HG02884 (cell line): ENCODE measurements at regions not wholly inside any gene's neighbourhood (a gene's known extent, or its start where the extent isn't known, plus 50 kb on each side); places are given as distances from the start of the nearest gene placed in this dataset.
"Not testable (repeated sequence)": the region's sequence is repeated elsewhere in the genome, so short reads cannot be mapped to it uniquely, and the experiment has no call there.

Experiments
- ATAC-seq: cut with Tn5 transposase; IDR thresholded peaks from one replicate; pipeline ENCODE4 v1.9.1; 2021; ENCODE audit warnings: mild to moderate bottlenecking, moderate library complexity; ENCODE audit not compliant: unreplicated experiment

DNA sequence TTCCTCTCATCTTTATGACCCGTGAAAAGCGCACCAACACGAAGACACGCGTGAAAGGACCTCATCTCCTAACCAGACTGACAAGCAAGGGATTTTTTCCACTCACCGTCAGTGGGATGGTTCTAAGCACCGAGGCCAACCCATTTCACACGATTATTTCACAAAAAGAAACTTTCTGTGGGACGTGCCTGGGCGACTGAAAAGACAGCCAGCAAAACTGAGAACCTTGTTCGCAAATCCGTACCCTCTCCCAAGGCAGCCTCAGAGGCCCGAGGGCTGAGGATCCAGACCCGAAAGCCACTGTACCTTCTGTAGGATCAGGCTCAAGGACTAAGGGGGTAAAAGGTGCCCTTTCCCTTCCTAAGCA, 84.9 kb upstream of the METTL9 start:
- ATAC-seq: not testable (repeated sequence)

DNA sequence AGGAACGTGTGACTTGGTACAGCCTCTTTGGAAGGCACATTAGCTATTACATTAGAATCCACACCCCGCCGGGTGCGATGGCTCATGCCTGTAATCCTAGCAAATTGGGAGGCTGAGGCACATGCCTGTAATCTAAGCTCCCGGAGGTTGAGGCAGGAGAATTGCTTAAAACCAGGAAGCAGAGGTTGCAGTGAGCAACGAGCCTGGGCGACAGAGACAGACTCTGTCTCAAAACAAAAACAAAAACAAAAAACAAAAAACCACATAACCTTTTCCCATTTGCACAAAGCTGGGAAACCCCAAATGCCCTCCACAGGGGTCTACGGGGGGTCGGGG, 82.7 kb upstream of the METTL9 start:
- ATAC-seq: not testable (repeated sequence)

DNA sequence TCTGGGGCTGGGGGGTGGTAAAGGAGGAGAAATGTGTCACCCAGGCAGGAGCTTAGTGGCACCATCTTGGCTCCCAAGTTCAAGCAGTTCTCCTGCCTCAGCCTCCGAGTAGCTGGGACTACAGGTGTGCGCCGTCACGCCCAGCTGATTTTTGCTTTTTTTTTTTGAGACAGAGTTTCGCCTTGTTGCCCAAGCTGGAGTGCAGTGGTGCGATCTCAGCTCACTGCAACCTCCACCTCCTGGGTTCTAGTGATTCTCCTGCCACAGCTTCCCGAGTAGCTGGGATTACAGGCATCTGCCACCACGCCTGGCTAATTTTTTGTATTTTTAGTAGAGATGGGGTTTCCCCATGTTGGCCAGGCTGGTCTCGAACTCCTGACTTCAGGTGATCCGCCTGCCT, 82.1 kb upstream of the METTL9 start:
- not testable (repeated sequence) for ATAC-seq

DNA sequence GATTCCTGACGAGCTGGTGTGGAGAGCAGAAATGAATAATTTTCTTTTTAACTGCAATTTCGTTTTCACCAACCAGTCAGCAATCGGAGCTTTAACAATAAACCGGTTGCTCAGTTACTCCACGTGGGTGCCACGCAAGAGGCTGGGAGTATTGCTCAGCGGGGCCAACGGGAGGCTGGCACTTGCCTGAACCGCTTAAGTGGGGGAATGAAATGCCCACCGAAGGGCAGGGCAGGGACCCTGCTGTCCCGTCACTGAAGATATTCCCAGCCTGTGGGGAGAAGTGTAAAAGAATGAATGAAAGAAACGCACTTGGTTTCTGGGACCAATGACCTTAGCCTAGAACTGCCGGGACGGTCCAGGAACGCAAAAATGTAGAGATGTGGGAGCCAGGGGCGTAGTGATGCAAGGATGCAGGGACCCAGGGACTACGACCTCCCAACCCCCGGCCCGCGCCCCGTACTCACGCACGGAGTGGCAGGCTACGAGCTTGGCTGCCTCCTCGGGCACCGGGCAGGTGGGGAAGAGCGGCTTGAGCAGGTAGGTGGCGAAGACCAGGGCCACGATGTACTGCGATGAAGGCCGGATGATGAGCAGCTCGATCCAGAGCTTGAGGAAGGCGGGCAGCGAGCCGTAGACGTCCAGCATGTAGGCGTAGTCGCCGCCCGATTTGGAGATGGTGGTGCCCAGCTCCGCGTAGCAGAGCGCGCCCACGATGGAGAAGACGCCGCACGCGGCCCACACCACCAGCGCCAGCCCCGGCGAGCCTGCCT, 79.8 kb upstream of the METTL9 start:
- peak; percentile 2 for ATAC-seq

DNA sequence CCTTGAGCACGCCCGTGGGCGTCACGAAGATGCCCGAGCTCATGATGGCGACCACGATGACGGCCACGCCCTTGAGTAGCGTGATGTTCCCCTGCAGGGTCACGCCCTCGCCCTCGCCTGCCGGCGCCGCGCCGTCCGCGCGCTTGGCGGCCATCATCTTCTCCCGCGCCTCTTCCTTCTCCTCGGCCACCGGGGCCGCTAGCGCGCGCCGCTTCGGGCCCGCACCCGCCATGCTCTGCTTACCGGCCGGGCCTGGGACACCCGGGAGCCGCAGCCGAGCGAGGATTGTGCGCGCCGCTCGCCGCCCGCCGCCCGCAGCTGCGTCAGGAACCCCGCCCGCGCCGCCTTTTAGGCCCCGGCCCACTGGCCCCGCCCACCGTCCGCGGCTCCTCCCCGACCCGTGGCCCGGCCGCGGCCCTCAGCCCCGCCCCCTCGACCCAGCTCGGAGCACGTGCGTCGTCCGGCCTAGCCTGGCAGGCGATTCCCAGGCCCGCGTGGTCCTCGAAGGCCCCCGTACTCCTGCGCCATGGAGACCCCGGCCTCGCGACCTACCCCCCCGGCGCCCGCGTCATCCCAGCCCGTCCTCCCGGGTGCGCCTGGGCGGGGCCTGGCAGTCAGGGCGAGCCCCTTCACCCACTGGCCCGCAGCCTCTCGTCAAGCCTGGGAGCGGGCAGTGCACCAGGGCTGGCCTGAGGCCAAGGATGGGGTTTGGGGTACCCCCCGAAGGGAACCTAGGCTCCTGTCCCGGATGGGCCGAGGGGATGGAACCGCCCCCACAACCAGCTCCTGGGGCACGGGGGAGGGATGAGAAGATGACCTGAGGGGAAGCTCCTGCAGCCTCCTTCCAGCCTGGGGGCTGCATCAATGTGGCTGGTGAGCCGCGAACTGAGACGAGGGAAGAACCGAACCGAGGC, 79.0 kb upstream of the METTL9 start:
- peak; percentile 52 for ATAC-seq

DNA sequence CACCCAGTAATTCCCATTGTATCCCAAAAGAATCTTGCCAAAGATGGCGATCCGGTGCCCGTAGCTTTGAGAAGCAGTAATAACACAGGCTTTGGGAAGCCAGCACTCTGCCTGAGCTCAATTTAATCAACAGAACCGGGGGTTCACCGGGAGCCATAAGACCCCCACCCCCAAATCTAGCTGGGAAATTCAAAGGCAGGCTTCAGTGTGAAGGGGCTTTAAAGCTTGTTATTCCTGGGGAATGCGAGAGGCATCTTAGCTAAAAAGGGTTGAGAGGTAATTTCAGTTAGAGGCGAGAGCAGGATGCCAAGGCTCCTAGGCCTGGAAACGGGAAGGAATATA, 78.4 kb upstream of the METTL9 start:
- ATAC-seq: not testable (repeated sequence)

DNA sequence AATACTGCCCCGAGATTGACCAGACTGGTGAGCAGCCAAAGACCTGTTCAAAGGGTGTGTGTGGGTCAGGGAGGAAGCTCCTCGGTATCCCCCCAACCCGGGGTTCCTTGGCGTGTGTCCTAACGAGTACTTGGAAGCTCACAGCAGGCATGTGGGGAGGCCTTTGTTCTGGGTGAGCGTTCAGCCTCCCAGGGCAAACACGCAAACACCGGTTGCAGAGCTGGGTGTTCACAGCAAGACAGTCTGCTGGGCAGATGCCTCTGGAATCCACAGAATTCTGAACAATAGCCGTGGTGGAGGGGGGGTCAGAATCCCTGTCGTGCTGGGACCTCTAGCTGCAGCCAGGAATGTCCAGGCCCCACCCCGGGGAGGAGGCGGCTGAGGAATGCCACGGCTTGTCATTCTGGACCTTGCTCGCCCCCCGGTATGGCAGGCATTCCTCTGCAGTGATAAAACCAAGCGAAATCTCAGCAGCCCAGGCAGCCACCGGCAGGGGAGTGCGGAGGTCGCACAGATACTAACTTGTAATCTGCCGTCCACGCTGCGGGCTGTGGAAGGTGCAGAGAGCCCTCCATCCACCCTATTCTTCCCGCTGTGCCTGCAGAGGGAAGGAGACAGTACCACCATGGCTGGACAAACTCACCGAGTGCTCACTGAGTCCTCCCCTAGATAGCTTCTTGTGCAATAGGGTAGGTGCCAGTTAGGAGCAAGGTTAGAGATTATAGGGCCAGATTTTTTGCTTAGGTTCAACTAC, 77.8 kb upstream of the METTL9 start:
- ATAC-seq: not testable (repeated sequence)

DNA sequence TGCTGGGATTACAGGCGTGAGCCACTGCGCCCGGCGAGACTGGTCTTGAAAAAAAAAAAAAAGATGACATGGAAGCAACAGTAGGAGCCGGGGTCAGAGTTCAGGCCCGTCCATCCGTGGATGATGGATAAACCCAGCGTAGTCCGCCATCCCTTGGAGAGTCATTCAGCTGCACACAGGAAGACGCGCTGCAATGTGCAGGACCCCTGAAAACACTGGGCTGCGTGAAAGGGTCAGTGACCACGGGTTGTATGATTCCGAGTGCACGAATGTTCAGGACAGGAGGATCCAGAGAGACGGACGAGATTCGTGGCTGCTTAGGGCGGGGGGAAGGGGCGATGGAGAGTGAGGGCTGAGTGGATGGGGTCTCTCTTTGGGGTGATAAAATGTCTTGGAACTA, 76.5 kb upstream of the METTL9 start:
- not testable (repeated sequence) for ATAC-seq

DNA sequence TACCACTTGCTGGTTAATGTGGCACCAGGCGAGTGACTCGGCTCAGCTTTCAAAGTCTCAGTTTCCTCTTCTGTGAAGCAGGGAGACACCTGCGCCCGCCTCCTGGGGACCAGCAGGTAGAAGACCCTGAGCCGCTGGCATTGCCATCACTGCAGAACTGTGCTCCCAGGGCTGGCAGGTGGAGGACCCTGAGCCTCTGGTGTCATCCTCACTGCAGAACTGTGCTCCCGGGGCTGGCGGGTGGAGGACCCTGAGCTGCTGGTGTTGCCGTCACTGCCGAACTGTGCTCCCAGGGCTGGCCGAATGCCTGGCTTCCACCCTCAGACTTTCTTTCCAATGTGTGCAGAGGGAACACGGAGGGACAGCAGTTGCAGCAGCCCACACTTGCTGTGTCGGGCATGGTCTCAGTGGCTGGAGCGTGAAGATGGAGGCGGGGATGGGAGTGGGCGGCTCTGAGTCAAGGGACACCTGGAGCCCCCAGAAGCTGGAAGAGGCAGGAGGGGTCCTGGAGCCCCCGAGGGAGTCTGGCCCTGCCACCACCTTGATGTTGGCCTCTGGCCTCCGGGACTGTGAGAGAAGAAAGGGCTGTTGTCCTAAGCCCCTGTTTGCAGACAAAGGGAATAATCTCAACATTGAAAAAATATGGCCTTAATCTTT, 75.8 kb upstream of the METTL9 start:
- no peak for ATAC-seq

DNA sequence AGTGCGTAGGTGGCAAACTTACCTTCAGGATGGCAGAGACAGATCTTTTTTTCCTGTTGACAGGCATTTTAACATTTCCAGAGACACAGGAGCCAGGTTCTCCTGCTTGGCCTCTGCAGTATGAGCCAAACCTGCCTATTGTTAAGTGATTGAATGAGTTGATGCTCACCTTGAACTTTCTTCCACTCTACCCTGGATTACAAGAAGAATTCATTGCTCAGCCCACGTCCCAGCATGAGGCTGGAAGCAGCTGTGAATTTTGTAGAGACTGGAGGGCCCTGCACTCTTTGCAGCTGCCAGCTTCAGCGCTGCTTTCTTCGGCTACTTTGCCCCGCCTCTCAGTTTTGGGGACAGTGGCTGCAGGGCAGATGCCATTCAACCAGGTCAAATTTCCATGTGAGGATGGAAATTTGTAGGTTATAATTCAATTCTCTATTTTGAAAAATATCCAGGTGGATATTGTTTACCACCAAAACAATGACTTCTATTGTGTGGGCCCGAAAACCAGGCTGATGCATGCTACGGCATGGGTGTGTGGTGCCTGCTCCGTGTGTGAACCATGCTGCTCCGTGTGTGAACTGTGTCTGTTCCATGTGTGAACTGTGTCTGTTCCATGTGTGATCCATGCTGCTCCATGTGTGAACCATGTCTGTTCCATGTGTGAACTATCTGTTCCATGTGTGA, 75.2 kb upstream of the METTL9 start:
- no peak for ATAC-seq

DNA sequence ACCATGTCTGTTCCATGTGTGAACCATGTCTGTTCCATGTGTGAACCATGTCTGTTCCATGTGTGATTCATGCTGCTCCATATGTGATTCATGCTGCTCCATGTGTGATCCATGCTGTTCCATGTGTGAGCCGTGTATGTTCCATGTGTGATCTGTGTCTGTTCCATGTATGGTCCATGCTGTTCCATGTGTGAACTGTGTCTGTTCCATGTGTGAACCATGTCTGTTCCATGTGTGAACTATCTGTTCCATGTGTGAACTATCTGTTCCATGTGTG, 74.7 kb upstream of the METTL9 start:
- not testable (repeated sequence) for ATAC-seq

DNA sequence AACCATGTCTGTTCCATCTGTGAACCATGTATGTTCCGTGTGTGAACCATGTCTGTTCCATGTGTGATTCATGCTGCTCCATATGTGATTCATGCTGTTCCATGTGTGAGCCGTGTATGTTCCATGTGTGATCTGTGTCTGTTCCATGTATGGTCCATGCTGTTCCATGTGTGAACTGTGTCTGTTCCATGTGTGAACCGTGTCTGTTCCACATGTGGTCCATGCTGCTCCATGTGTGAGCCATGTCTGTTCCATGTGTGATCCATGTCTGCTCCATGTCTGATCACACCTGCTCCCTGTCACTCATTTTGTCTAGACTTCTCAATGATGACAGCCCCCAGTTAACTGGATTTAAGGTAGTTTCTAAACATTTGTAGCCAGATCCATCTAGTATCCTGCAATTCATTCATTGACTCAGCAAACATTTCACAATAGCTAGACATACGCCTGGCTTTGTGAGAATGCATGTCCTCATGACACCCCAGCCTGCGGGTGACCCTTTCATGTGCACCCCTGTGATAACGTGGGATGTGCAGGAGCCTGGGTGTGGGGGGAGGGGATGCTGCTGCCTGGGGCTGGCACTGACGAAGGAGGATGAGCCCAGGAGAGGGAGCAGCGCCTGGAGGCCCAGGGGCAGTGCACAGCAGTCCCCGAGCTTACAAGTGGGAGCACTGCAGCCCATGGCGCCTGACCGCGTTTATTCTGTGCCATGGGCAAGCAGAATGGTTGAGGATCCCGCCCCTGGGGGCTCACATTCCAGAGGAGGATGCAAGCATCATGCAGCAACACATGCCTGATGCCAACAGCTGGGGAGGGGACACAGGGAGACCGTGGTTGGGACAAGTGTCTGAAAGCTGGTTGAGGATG, 74.1 kb upstream of the METTL9 start:
- ATAC-seq: not testable (repeated sequence)

DNA sequence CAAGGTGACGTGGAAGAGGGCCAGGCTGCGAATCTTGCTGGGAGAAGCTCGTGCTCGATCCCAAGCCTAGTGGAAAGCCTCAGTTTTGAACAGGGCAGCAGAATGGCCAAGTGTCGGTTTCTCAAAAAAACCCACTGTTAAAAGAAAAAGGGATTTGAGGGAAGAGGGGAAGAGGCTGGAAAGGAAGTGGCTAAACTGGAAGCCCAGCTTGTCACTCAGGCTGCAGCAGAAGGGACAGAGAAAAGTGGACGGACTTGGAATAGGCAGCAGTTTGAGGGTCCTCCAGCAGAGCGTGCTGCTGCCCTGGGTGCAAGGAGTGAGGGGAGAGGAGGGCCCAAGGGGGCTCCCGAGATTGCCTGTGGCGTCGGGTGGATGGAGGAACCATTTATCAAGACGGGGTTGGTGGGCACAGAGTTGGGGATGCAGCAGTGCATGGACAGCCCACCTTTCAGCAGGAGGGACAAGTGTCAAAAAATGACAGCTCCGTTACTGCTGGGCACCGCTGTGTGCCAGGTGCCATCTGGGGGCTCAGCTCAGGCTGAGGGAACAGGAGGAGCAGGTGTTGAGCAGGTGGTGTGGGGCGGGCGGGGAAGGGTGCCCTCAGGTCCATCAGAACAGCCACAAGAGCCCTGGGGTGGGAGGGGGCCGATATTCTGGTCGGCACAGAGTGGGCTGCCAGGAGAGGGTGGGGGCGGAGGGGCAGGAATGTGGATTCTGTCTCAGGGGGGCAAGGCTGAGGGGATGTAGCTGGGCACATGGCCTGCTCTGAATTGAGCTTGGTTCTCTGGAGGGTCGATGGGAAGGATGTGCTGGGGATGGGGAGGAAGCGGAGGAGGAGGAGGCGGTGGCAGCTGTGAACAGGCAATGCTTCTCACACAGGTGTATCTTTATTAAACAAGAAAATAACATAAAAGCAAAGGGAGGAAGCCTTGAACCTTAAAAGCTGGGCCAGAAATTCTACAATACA, 73.1 kb upstream of the METTL9 start:
- not testable (repeated sequence) for ATAC-seq

DNA sequence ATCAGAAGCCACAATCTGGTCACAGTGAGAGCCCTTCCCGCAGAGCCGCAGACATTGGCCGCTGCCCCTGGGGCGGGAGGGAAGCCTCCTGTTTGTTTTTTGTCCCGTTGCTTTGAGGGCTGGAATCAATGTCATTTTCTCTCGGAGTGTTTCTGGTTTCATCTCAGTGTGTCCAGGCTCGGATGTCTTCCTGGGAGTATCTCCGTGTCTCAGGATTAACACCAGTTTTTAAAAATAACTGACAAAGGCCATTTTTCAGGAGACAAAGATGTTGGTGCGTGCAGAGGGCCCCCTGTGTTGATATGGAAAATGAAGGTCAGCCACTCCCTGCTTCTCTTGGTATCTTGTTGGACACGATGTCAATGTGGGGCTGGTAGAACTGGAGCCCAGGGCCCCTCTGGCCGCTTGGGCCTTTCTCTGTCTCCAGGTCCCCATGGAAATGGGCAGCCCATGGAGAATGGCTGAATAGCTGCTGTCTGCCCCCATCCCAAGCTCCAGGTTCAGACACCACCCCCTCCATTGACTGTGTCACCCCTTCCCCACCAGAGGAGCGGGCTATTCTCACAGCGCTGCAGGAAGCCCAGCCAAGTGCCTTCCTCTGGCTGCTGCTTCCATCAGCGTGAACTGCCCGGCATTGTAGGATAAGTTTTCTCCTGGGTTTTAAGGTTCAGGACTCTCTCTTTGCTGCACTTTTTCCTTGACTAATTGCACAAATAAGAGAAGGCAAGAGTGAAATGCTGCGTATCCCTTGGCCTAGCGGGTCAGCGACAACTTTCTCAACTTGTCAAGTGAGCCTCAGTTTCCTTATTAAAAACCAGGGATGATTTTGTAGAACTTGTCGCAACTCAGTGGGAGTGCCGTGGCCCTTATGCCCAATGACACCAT, 72.2 kb upstream of the METTL9 start:
- ATAC-seq: no peak

DNA sequence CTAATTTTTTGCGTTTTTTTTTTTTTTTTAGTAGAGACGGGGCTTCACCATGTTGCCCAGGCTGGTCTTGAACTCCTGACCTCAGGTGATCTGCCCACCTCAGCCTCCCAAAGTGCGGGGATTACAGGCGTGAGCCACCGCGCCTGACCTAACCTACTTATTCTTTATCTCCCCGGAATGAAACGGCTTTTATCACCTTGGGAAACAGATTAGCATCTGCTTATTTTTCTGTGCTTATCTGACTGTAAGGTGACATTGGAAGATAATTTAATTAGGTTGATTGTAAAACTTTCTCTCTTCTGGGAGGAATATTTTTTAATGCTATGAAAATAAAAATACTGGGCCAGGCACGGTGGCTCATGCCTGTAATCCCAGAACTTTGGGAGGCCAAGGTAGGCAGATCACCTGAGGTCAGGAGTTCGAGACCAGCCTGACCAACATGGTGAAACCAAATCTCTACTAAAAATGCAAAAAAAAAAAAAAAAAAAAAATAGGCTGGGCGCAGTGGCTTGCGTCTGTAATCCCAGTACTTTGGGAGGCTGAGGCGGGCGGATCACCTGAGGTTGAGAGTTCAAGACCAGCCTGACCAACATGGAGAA, 70.2 kb upstream of the METTL9 start:
- ATAC-seq: not testable (repeated sequence)

DNA sequence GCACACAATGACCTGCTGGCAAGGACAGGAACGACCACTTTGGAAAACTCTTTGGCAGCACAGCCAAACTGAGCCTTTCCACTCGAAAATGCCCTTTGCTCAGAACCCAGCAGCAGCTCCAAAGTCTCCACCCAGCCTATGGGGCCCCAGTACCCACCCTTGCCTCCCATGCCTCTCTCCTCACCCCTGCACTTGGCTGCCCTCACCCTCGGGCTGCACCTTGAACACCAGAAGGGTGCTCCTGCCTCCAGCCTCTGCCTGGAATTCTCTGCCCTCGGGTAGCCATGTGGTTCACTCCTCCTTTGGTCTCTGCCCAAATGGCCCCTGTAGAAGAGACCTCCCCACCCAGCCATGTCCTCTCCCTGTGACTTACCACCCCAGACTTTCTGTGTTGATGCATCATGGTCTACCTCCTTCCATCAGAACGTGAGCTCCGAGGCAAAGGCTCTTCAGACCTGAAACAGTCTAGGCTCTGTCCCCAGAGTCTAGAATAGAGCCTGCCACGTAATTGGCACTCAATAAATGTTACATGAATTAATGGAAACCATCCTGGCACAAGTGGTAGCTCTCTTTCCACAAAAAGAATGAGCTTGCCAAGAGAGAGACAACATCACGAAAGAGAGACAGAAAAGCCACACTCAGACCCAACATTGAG, 68.5 kb upstream of the METTL9 start:
- ATAC-seq: not testable (repeated sequence)

DNA sequence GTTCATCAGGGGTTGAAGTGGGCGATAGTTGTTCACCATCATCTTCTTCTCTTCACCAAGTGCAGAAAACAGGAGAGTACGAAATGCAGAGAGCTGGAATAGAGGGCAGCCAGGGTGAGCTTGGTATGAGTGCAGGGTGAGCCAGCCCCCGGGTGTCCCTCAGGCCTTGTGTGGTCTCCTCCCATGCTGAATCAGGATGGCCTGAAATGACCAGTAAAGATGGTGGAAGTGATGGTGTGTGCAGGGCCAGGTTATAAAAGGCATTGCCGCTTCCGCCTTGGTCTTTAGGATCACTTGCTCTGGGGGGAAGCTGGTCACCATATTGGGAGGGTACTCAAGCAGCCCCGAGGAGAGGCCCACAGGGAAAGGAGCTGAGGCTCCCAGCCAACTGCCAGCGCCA, 66.4 kb upstream of the METTL9 start:
- not testable (repeated sequence) for ATAC-seq
